Ascending aorta (tissue), 2 donors: ENCODE measurements at regions not wholly inside any gene's neighbourhood (a gene's known extent, or its start where the extent isn't known, plus 50 kb on each side); places are given as distances from the start of the nearest gene placed in this dataset.

Experiments
- DNase-seq, 2 donors: peaks; one replicate each; pipeline ENCODE4 v3.0.0-alpha.2; 2019; ENCODE audit warnings: low spot score in 2 of 2
- H3K27ac ChIP-seq, 2 donors: fragments of 200-600 bp; sonication (generic); one replicate each; pipeline ENCODE4 v1.5.1; 2016 to 2017; ENCODE audit warnings: mild to moderate bottlenecking in 1 of 2
- H3K27me3 ChIP-seq: fragments of 200-600 bp; sonication (generic); one replicate; pipeline ENCODE4 v1.5.1; 2017
- H3K36me3 ChIP-seq, 2 donors: fragments of 200-600 bp; sonication (generic); one replicate each; pipeline ENCODE4 v1.5.1; 2016
- H3K4me1 ChIP-seq, 2 donors: fragments of 200-600 bp; sonication (generic); one replicate each; pipeline ENCODE4 v1.5.1; 2016 to 2017; ENCODE audit warnings: mild to moderate bottlenecking in 1 of 2
- H3K4me3 ChIP-seq, 2 donors: fragments of 200-600 bp; sonication (generic); one replicate each; pipeline ENCODE4 v1.5.1; 2016 to 2017; ENCODE audit warnings: mild to moderate bottlenecking in 1 of 2
- H3K9me3 ChIP-seq, 2 donors: fragments of 200-600 bp; sonication (generic); one replicate each; pipeline ENCODE4 v1.5.1; 2016
- intact Hi-C: fragments of 100-400 bp; cut with DNase I; formaldehyde crosslinking; loops from one replicate; pipeline ENCODE4 v1.15.1; 2023
- TF ChIP-seq, protein P1 (sequence below), 3 experiments: fragments of 200-600 bp in 2 of 3; fragments of 450-650 bp in 1 of 3; sonication (generic) in 2 of 3; IDR thresholded peaks; one replicate each; pipeline ENCODE4 v1.5.1; 2016 to 2019; ENCODE audit warnings: antibody characterized with exemption in 3 of 3, mild to moderate bottlenecking in 1 of 3, moderate library complexity in 1 of 3

DNA sequence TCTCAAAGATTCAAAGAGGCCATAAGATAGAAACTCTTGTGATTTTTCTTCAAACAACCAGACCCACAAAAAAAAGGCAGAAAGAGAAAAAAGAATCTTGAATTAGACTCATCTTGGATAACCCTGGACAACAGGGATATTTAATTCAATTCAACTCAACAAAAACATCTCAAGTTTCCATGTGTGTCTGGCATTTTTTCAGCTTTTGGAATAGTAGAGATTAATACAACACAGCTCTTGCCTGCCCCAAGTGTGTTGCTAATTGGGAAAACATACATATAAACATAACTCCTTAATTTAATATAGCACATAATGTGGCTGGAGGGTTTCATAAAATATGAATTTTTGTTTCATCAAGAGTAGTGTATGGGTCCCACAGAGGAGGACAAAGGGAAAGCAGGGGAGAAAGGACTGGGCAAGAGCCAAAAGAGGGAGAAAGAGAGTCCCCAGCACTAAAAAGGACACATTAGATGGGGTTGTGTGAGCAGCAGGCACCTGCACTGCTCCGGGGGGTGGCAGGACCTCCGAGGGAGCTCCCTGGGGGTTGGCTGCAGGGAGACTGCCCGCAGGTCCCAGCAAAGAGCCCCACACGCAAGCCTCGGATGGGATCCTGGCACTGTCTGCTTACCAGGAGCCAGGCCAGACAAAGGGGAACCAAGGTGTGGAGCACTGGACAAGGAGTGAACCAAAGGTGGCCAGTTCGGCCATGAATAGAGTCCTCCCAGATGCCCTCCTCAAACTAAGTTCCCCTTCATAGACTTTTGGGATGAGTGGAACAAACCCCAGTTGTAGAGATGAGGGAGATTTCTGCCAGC lies 65.6 kb upstream of the TMEM72 start:
- Histone ChIP-seq H3K9me3 (peaks cover 0 to 3% of the 10 kb centered on the region in 2 donors), H3K4me3 (no peak overlapping the region), H3K4me1 (no peaks in the 10 kb centered on the region), H3K27ac (no peak overlapping the region), H3K36me3 (no peaks in the 10 kb centered on the region), H3K27me3 (no peaks in the 10 kb centered on the region)
- no peak for DNase-seq
- TF ChIP-seq, protein P1, sequence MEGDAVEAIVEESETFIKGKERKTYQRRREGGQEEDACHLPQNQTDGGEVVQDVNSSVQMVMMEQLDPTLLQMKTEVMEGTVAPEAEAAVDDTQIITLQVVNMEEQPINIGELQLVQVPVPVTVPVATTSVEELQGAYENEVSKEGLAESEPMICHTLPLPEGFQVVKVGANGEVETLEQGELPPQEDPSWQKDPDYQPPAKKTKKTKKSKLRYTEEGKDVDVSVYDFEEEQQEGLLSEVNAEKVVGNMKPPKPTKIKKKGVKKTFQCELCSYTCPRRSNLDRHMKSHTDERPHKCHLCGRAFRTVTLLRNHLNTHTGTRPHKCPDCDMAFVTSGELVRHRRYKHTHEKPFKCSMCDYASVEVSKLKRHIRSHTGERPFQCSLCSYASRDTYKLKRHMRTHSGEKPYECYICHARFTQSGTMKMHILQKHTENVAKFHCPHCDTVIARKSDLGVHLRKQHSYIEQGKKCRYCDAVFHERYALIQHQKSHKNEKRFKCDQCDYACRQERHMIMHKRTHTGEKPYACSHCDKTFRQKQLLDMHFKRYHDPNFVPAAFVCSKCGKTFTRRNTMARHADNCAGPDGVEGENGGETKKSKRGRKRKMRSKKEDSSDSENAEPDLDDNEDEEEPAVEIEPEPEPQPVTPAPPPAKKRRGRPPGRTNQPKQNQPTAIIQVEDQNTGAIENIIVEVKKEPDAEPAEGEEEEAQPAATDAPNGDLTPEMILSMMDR (IDR thresholded peaks at IDR 0.05), result no peak
- intact Hi-C loops, result no loop called here

DNA sequence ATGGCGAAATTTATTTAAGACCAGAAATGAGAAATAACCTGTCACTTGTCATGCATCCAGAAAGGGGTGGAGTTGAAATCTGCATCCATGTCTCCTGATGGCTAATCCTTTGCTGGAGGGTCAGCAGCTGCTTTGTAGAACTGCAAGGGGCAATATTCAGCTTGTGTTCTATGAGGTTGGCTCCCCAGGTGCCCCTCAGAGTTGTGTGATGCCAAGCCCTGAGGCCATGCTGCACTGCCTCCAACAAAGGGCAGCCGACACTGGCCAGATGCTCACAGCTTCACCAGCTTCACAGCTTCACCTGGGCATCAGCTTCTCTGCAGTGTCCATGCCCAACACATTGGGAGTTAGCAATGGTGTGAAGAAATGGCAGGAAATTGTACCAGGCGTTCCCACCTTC lies 64.0 kb upstream of the TMEM72 start:
- intact Hi-C loops, result no loop called here
- no peak for DNase-seq
- Histone ChIP-seq H3K27ac (no peak overlapping the region), H3K4me1 (no peaks in the 10 kb centered on the region), H3K36me3 (no peaks in the 10 kb centered on the region), H3K27me3 (no peaks in the 10 kb centered on the region), H3K4me3 (no peak overlapping the region), H3K9me3 (peaks cover 0 to 3% of the 10 kb centered on the region in 2 donors)
- TF ChIP-seq, protein P1 (IDR thresholded peaks at IDR 0.05), result no peak

DNA sequence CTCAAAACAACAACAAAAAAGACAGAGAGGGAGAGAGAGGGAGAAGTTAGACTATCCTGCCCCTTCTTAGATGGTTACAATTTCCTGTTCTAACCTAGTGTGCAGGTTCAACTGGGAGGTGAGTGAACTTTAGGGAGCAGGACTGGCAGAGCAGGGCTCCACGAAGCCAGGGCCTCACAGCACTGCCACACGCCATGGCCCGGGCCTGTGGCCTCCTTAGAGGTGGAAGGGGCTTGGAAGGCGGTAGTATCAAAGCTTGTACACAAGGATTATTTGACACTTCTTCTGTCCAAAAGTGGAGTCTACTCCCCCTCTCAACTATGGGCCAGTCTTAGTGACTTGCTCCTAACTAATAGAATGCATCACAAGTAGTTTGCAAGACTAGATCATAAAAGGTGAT lies 62.9 kb upstream of the TMEM72 start:
- no peaks in the 10 kb centered on the region for H3K4me1 ChIP-seq
- H3K27me3 ChIP-seq, result no peaks in the 10 kb centered on the region
- DNase-seq, result no peak
- H3K27ac ChIP-seq, result no peak overlapping the region
- H3K9me3 ChIP-seq, result peaks cover 0 to 3% of the 10 kb centered on the region in 2 donors
- no peak overlapping the region for H3K4me3 ChIP-seq
- TF ChIP-seq, protein P1 (IDR thresholded peaks at IDR 0.05), result no peak
- no peaks in the 10 kb centered on the region for H3K36me3 ChIP-seq
- intact Hi-C loops, result no loop called here

DNA sequence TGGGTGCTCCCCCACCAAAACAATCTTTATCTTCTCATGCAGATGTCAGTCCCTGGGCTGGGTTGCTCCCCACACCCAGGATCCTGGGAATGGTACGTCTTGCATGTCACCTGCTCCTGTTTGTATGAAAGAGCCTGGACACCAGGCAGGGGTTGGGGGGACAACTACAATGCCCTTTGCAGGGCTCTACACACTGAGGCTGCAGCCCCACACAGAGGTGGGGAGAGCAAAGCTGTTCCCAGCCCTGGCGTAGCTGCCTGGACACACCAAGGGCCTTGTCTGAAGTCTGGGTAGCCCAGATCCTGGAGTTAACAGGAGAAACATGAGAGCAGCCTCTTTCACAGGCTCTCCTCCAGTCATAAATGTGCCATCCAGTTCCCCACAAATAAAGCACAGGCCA lies 61.2 kb upstream of the TMEM72 start:
- intact Hi-C loops, result no loop called here
- TF ChIP-seq, protein P1 (IDR thresholded peaks at IDR 0.05), result no peak
- no peak for DNase-seq
- peaks cover 0 to 3% of the 10 kb centered on the region in 2 donors for H3K9me3 ChIP-seq
- H3K27me3 ChIP-seq, result no peaks in the 10 kb centered on the region
- H3K4me1 ChIP-seq, result no peaks in the 10 kb centered on the region
- no peak overlapping the region for H3K4me3 ChIP-seq
- H3K27ac ChIP-seq, result no peak overlapping the region
- H3K36me3 ChIP-seq, result no peaks in the 10 kb centered on the region

DNA sequence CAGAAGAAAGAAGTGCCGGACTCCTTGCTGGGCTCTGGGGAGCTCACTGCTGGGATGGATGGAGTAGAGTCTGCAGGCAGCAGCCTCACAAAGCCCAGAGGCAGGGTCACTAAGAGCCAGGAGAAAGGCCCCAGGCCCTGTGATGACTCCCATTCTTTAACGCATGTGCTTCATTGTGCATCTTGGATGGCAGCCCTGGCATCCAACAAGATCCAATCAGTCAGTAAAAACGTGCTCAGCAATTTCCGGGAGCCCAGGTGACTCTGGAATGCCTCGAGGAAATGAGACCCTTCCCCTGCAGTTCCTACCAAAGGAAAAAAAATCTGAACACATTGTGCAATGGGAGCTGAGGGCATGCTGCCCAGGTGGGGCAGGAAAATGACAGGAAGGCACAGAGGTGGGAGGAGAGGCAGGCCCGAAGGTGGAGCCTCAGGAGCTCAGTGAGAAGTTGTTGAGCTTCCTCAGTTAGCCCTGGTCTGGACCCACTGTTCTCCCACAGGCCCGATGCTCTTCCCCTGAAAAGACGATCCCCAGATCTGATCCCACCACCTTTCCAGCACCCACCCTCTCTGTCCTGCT lies 60.7 kb upstream of the TMEM72 start:
- Histone ChIP-seq H3K36me3 (no peaks in the 10 kb centered on the region), H3K4me1 (no peaks in the 10 kb centered on the region), H3K27ac (no peak overlapping the region), H3K9me3 (peaks cover 0 to 3% of the 10 kb centered on the region in 2 donors), H3K4me3 (no peak overlapping the region), H3K27me3 (no peaks in the 10 kb centered on the region)
- TF ChIP-seq, protein P1 (IDR thresholded peaks at IDR 0.05), result no peak
- no peak for DNase-seq
- intact Hi-C loops, result no loop called here
